ENCODE measurements at regions not wholly inside any gene's neighbourhood (a gene's known extent, or its start where the extent isn't known, plus 50 kb on each side); places are given as distances from the start of the nearest gene placed in this dataset.
"Not testable (repeated sequence)": the region's sequence is repeated elsewhere in the genome, so short reads cannot be mapped to it uniquely, and the experiment has no call there.

DNA sequence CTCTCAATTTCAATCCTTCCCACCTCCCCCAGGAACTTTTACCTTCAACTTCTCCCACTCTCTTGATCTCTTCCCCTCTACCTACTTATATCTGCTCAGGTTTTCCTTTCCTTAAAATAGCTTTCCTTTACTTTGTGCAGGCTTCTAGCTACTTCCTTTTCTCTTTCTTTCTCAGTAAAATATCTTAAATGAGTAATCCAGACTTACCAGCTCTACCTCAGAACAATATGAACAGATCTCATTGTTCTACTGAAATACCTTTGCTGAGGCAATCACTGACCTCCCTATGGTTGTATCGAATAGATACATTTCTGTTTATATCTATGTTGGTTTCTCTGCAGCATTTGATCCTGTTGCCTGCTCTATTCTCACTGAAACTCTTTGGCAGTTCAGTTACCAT is 86.7 kb upstream of the WDR44 start:
- no peaks in the 10 kb centered on the region for H3K27me3 ChIP-seq
- no peak overlapping the region for H3K4me3 ChIP-seq
- H3K4me1 ChIP-seq: no peaks in the 10 kb centered on the region
- H3K9me3 ChIP-seq: no peaks in the 10 kb centered on the region
- no peak for DNase-seq (ENCODE audit: low spot score)
- H3K36me3 ChIP-seq: no peaks in the 10 kb centered on the region
- H3K27ac ChIP-seq: no peak overlapping the region
- TF ChIP-seq, protein P1, sequence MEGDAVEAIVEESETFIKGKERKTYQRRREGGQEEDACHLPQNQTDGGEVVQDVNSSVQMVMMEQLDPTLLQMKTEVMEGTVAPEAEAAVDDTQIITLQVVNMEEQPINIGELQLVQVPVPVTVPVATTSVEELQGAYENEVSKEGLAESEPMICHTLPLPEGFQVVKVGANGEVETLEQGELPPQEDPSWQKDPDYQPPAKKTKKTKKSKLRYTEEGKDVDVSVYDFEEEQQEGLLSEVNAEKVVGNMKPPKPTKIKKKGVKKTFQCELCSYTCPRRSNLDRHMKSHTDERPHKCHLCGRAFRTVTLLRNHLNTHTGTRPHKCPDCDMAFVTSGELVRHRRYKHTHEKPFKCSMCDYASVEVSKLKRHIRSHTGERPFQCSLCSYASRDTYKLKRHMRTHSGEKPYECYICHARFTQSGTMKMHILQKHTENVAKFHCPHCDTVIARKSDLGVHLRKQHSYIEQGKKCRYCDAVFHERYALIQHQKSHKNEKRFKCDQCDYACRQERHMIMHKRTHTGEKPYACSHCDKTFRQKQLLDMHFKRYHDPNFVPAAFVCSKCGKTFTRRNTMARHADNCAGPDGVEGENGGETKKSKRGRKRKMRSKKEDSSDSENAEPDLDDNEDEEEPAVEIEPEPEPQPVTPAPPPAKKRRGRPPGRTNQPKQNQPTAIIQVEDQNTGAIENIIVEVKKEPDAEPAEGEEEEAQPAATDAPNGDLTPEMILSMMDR (IDR thresholded peaks at IDR 0.05): no peak

DNA sequence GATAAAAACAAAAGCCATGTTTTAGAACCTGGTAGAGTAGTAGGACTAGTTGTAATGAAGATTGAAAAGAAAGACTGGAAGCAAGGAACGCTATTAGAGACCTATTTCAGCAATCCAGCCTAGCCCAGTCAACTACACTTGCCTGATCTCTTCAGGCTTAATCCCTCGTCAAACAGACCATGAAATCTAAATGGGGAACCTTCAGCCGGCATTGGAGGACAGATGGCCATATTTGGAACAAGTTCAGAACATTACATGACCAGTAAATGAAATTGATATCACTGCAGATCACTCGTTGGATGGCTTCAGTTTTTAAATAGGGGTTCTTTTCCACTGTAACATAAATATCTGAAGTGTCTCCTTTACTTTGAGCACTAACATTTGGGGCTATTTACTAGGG is 84.8 kb upstream of the WDR44 start:
- no peaks in the 10 kb centered on the region for H3K4me1 ChIP-seq
- TF ChIP-seq, protein P1 (IDR thresholded peaks at IDR 0.05): no peak
- no peak overlapping the region for H3K27ac ChIP-seq

DNA sequence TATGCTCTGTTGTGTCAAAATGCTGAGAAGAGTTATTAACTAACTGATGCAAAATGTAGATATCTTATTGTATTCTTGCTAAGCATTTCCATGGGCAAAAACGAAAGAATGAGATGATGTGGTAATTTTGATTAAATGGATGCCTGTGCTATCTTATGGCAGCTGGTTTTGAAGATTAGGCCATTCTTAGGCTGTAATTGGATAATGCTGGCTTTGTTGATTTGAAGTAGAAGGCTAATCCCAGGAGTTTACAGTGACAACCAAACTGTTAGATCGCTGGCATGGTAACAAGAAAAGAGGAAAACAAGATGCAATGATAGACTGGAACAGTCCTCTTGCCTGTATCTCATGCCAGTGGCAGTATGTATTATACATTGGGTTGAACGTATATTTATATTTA is 74.1 kb upstream of the WDR44 start:
- TF ChIP-seq, protein P1 (IDR thresholded peaks at IDR 0.05): no peak
- H3K4me3 ChIP-seq: no peak overlapping the region
- H3K27me3 ChIP-seq: no peaks in the 10 kb centered on the region
- H3K36me3 ChIP-seq: no peaks in the 10 kb centered on the region
- no peaks in the 10 kb centered on the region for H3K4me1 ChIP-seq
- H3K9me3 ChIP-seq: no peaks in the 10 kb centered on the region
- no peak for DNase-seq (ENCODE audit: low spot score)
- H3K27ac ChIP-seq: no peak overlapping the region

More for the DNA sequence above, 84.8 kb upstream of the WDR44 start:
- no peaks in the 10 kb centered on the region for H3K27me3 ChIP-seq
- no peaks in the 10 kb centered on the region for H3K36me3 ChIP-seq
- no peaks in the 10 kb centered on the region for H3K9me3 ChIP-seq
- H3K4me3 ChIP-seq: no peak overlapping the region
- no peak for DNase-seq (ENCODE audit: low spot score)

DNA sequence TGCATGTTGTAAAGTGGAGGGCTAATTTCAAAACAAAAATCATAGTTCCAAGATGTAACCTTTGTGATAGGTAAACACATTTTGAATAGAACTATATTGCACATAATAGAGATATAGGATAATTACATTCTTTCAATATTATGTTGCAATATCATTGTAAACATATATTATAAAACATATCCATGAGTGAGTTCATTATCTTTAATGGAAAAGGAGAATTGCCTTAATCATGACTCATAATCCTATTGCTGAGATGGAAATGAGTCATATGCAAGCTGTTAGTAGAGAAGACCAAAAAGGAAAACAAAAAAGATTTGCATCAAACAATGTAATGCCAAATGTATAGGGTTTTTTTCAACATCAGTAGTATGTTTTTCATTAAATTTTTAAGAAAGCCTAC is 73.7 kb upstream of the WDR44 start:
- Histone ChIP-seq H3K4me3 (no peak overlapping the region), H3K27ac (no peak overlapping the region), H3K36me3 (no peaks in the 10 kb centered on the region), H3K4me1 (no peaks in the 10 kb centered on the region), H3K27me3 (no peaks in the 10 kb centered on the region), H3K9me3 (no peaks in the 10 kb centered on the region)
- DNase-seq (ENCODE audit: low spot score): no peak
- TF ChIP-seq, protein P1 (IDR thresholded peaks at IDR 0.05): no peak

DNA sequence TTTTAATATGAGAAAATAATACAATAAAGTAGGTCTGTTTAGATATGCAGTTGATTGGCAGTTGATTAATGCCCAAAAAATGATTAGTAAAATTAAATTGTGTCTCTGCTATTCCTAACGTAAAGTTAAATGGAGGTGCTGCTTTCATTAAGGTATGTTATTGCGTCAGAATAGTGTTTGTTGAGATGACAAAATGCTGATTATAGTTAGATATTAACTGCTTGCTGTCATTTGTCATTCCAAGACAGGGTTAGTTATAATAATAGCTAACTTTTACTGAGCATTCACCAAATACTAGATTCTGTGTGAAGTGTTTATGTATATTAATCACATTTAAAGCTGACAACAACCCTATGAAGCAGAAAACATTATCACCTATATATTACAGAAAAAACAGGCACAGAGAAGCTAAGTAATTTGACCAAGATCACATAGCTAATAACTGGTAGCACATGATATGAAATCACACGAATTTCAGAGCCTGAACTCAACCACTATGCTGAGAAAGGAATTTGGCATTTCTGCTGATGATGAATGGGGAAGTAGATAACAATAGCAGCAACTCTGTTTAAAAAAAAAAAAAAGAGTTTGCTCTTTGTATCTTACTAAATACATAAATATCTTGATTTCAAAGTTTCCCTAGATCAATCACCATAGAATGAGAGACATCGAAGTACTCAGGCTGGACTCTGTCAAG is 59.7 kb upstream of the WDR44 start:
- no peak overlapping the region for H3K27ac ChIP-seq

DNA sequence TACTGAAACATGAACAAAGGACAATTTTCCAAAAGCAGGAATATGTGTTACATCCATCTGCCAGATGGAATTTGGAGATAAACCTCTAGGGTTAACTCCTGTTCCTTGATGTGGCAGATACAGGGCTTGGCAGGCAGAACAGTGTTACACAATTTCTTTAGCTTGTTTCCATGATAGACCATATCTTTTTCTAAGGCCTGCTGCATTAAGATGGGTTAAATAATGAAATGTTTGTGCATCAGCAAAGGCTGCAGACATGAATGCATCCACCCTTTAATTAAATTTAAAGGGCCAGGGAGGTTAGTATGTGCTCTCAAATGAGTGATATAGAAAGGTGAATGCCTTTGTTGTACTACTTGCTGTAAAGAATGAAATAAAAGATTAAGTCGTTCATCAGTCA is 50.1 kb upstream of the WDR44 start:
- not testable (repeated sequence) for H3K9me3 ChIP-seq; H3K27ac ChIP-seq; H3K4me1 ChIP-seq; H3K27me3 ChIP-seq; DNase-seq (ENCODE audit: low spot score); H3K36me3 ChIP-seq; H3K4me3 ChIP-seq

More for the DNA sequence above, 59.7 kb upstream of the WDR44 start:
- TF ChIP-seq, protein P1 (IDR thresholded peaks at IDR 0.05): no peak
- Histone ChIP-seq H3K36me3 (no peaks in the 10 kb centered on the region), H3K27me3 (no peaks in the 10 kb centered on the region), H3K4me1 (no peaks in the 10 kb centered on the region), H3K4me3 (no peak overlapping the region), H3K9me3 (no peaks in the 10 kb centered on the region)
- DNase-seq (ENCODE audit: low spot score): no peak
